ENCODE measurements at regions not wholly inside any gene's neighbourhood (a gene's known extent, or its start where the extent isn't known, plus 50 kb on each side); places are given as distances from the start of the nearest gene placed in this dataset.
"Not testable (repeated sequence)": the region's sequence is repeated elsewhere in the genome, so short reads cannot be mapped to it uniquely, and the experiment has no call there.

GRCh38 chr1:120229835-120230234 lies 53.5 kb upstream of the SEC22B start:
- TF ChIP-seq, protein P1, sequence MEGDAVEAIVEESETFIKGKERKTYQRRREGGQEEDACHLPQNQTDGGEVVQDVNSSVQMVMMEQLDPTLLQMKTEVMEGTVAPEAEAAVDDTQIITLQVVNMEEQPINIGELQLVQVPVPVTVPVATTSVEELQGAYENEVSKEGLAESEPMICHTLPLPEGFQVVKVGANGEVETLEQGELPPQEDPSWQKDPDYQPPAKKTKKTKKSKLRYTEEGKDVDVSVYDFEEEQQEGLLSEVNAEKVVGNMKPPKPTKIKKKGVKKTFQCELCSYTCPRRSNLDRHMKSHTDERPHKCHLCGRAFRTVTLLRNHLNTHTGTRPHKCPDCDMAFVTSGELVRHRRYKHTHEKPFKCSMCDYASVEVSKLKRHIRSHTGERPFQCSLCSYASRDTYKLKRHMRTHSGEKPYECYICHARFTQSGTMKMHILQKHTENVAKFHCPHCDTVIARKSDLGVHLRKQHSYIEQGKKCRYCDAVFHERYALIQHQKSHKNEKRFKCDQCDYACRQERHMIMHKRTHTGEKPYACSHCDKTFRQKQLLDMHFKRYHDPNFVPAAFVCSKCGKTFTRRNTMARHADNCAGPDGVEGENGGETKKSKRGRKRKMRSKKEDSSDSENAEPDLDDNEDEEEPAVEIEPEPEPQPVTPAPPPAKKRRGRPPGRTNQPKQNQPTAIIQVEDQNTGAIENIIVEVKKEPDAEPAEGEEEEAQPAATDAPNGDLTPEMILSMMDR (conservative IDR thresholded peaks at IDR 0.05 in 1 of 2, IDR thresholded peaks at IDR 0.05 in 1 of 2; ENCODE audit: extremely low read depth in 1 of 2, insufficient read depth in 1 of 2, low read depth in 1 of 2, low read length in 2 of 2), result not testable (repeated sequence)
- not testable (repeated sequence) for TF ChIP-seq EZH2 (IDR thresholded peaks at IDR 0.05; ENCODE audit: borderline replicate concordance, low read length)

Measured in mammary epithelial cell (primary cell).